Loucy (cell line): ENCODE measurements at regions not wholly inside any gene's neighbourhood (a gene's known extent, or its start where the extent isn't known, plus 50 kb on each side); places are given as distances from the start of the nearest gene placed in this dataset.

Experiments
- H2AFZ ChIP-seq: fragments of 200-600 bp; sonication (generic); 2 replicates; pipeline ENCODE4 v1.6.0; 2016; ENCODE audit warnings: antibody characterized with exemption, mild to moderate bottlenecking, low read length, moderate library complexity
- H3F3A ChIP-seq: fragments of 200-600 bp; 2 replicates; pipeline ENCODE4 v1.6.0; 2016; ENCODE audit warnings: antibody characterized with exemption, low read depth, mild to moderate bottlenecking
- H3K27me3 ChIP-seq: fragments of 200-600 bp; sonication (generic); 2 replicates; pipeline ENCODE4 v1.6.1; 2014; ENCODE audit warnings: low read length, mild to moderate bottlenecking; ENCODE audit not compliant: insufficient read depth, poor library complexity, severe bottlenecking
- H3K36me3 ChIP-seq: fragments of 200-600 bp; sonication (generic); 2 replicates; pipeline ENCODE4 v1.6.1; 2016; ENCODE audit warnings: low read length; ENCODE audit not compliant: insufficient read depth
- H3K4me1 ChIP-seq: fragments of 200-600 bp; sonication (generic); 2 replicates; pipeline ENCODE4 v1.5.1; 2014; ENCODE audit warnings: low read length, mild to moderate bottlenecking; ENCODE audit not compliant: insufficient read depth, poor library complexity, severe bottlenecking
- H3K4me2 ChIP-seq: fragments of 200-600 bp; sonication (generic); 2 replicates; pipeline ENCODE4 v1.6.0; 2014; ENCODE audit warnings: antibody characterized with exemption, low read length, low read depth, mild to moderate bottlenecking; ENCODE audit not compliant: poor library complexity, severe bottlenecking
- H3K4me3 ChIP-seq: fragments of 200-600 bp; sonication (generic); 2 replicates; pipeline ENCODE4 v1.5.1; 2014; ENCODE audit warnings: low read length, mild to moderate bottlenecking, mixed read lengths; ENCODE audit not compliant: poor library complexity, severe bottlenecking
- H3K79me2 ChIP-seq: fragments of 200-600 bp; sonication (generic); 2 replicates; pipeline ENCODE4 v1.6.1; 2014; ENCODE audit warnings: low read length; ENCODE audit not compliant: insufficient read depth
- H3K9ac ChIP-seq: fragments of 200-600 bp; sonication (generic); 2 replicates; pipeline ENCODE4 v1.6.0; 2014; ENCODE audit warnings: mild to moderate bottlenecking, low read depth, low read length, moderate library complexity; ENCODE audit not compliant: poor library complexity, severe bottlenecking
- H3K9me2 ChIP-seq: fragments of 200-600 bp; sonication (generic); replicated peaks from 2 replicates; pipeline ENCODE4 v1.6.1; 2016; ENCODE audit warnings: low read depth, low read length, mixed read lengths
- H3K9me3 ChIP-seq: fragments of 200-600 bp; sonication (generic); 2 replicates; pipeline ENCODE4 v1.6.1; 2014; ENCODE audit warnings: mild to moderate bottlenecking, antibody characterized with exemption, low read length, low read depth; ENCODE audit not compliant: insufficient read depth
- H4K20me1 ChIP-seq: fragments of 200-600 bp; sonication (generic); 2 replicates; pipeline ENCODE4 v1.6.0; 2014; ENCODE audit warnings: antibody characterized with exemption, low read length, mild to moderate bottlenecking; ENCODE audit not compliant: insufficient read depth, poor library complexity, severe bottlenecking
- CTCF ChIP-seq: fragments of 200-600 bp; sonication (generic); conservative IDR thresholded peaks from 2 replicates; pipeline ENCODE4 v1.5.1; 2014; ENCODE audit warnings: mild to moderate bottlenecking, antibody characterized with exemption, low read length
- EZH2phosphoT487 ChIP-seq: fragments of 200-600 bp; IDR thresholded peaks from 2 replicates; pipeline ENCODE4 v1.6.1; 2018; ENCODE audit warnings: antibody characterized with exemption, mild to moderate bottlenecking, moderate library complexity, borderline replicate concordance

- H2AFZ ChIP-seq: no peak overlapping the region
- no peak overlapping the region for H3K9ac ChIP-seq
- H3K36me3 ChIP-seq: no peaks in the 10 kb centered on the region
- no peak overlapping the region for H3K4me3 ChIP-seq
- TF ChIP-seq CTCF: no peak
- TF ChIP-seq EZH2phosphoT487: no peak
- no peaks in the 10 kb centered on the region for H3K4me1 ChIP-seq
- H3F3A ChIP-seq: no peaks in the 10 kb centered on the region
- H3K9me3 ChIP-seq: no peaks in the 10 kb centered on the region
- H3K27me3 ChIP-seq: no peaks in the 10 kb centered on the region
- H3K9me2 ChIP-seq: no peaks in the 10 kb centered on the region
- H3K4me2 ChIP-seq: no peak overlapping the region
- H3K79me2 ChIP-seq: no peaks in the 10 kb centered on the region
- no peaks in the 10 kb centered on the region for H4K20me1 ChIP-seq
Measured at GRCh38 chr6:147977851-147978465, 364.7 kb upstream of the SASH1 start.

- no peak for TF ChIP-seq CTCF
- no peak for TF ChIP-seq EZH2phosphoT487
- H3K4me3 ChIP-seq: no peak overlapping the region
- no peaks in the 10 kb centered on the region for H3K36me3 ChIP-seq
- H3K9me3 ChIP-seq: no peaks in the 10 kb centered on the region
- no peaks in the 10 kb centered on the region for H3K79me2 ChIP-seq
- H3K9me2 ChIP-seq: no peaks in the 10 kb centered on the region
- no peak overlapping the region for H2AFZ ChIP-seq
- H4K20me1 ChIP-seq: no peaks in the 10 kb centered on the region
- no peaks in the 10 kb centered on the region for H3K27me3 ChIP-seq
- no peaks in the 10 kb centered on the region for H3F3A ChIP-seq
- no peak overlapping the region for H3K9ac ChIP-seq
- no peak overlapping the region for H3K4me2 ChIP-seq
- H3K4me1 ChIP-seq: no peaks in the 10 kb centered on the region
Measured at GRCh38 chr6:147979966-147980365, 362.7 kb upstream of the SASH1 start.

GRCh38 chr6:147983581-147984366 lies 358.9 kb upstream of the SASH1 start:
- H3K4me1 ChIP-seq: peaks cover 12% of the 10 kb centered on the region
- H4K20me1 ChIP-seq: no peaks in the 10 kb centered on the region
- TF ChIP-seq EZH2phosphoT487 (no peak), CTCF (no peak)
- H3F3A ChIP-seq: no peaks in the 10 kb centered on the region
- no peaks in the 10 kb centered on the region for H3K36me3 ChIP-seq
- H3K4me3 ChIP-seq: no peak overlapping the region
- no peaks in the 10 kb centered on the region for H3K9me3 ChIP-seq
- H2AFZ ChIP-seq: no peak overlapping the region
- no peaks in the 10 kb centered on the region for H3K9me2 ChIP-seq
- no peak overlapping the region for H3K4me2 ChIP-seq
- no peaks in the 10 kb centered on the region for H3K27me3 ChIP-seq
- H3K79me2 ChIP-seq: no peaks in the 10 kb centered on the region
- no peak overlapping the region for H3K9ac ChIP-seq
